GM19452 (cell line): ENCODE measurements at regions not wholly inside any gene's neighbourhood (a gene's known extent, or its start where the extent isn't known, plus 50 kb on each side); places are given as distances from the start of the nearest gene placed in this dataset.

Experiments
- ATAC-seq: cut with Tn5 transposase; IDR thresholded peaks from one replicate; pipeline ENCODE4 v1.9.1; 2021; ENCODE audit not compliant: unreplicated experiment

DNA sequence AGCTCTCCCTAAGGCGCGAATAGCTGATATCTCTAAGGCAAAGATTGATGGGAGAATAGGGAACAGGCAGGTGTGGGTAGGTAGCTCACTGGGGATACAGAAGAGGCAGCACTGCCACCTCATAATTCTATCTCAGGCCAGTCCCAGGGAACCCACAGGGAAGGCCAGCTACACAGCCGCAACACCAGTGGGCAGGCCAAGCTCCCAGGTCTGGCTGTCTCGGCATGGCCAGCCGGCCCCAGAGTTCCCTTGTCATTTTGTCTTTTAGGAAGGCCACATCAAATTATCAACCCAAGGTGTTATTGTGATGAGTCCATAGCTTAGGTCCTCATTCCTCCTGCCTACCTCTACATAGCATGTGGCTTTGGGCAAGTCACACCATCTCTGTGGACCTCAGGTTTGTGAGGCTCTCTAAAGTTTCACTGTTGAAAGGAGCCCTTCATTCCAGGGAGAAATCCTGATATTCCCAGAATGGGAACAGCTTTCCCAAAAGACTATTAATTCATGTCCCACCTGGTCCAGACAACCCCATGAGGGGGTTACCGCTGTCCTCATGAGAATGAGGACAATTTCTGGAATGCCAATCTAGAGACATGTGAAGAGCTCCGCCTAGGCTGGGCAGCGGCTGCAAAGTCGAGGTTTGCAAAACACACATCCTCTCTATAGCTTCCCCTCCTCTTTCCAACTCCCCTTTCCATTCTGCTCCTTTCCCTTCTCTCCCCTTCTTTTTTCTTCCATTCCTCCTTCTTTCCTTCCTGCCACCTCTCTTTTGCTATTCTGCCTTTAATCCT is 287.1 kb upstream of the ID2 start:
- ATAC-seq, result no peak

DNA sequence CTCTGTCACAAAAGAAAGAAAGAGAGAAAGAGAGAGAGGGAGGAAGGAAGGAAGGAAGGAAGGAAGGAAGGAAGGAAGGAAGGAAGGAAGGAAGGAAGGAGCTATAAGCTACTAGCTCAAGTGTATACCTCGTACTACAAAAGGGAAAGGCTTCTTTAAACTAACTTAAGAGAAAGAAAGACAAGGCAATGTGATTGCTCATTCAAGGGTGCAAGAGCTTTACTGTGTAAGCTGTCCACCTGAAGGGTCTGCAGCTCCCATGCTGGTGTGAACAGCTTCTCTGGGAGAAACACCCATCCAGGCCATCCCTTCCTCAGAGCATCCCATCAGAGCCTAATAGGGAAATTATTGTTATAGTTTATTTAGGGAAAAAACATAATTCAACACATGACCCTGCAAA is 286.1 kb upstream of the ID2 start:
- no peak for ATAC-seq

DNA sequence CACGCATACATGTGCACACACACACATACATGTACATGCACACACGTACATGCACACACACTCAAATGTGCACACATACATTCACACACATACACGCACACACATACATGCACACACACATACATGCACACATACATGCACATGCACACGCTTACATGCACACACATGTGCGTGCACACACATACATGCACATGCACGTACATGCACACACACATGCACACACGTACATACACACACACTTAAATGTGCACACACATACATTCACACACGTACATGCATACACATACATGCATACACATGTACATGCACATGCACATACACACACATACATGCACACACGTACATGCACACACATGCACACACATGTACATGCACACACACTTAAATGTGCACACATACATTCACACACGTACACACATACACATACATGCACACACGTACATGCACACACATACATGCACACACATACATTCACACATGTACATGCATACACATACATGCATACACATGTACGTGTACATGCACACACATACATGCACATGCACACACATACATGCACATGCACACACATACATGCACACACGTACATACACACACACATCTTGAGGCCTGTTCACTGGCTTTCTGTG is 283.7 kb upstream of the ID2 start:
- no peak for ATAC-seq

DNA sequence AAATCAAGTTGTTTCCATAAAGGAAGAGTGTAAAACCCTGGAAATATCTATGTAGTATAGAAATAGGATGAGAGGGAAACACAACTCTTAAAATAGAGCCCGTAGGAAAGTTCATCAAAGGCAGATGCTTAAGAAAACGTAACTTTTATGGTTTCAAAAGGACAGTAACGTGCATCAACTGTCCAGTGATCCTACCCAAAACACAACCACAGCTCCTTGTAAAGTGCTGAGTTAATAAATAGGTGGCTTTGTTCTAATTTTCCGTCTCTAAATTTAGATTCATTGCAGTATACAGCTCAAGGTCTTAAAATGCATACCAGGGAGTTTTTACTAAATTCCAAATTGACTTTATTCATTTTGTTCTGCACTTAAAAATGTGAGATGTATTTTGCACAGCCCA is 282.1 kb upstream of the ID2 start:
- no peak for ATAC-seq

DNA sequence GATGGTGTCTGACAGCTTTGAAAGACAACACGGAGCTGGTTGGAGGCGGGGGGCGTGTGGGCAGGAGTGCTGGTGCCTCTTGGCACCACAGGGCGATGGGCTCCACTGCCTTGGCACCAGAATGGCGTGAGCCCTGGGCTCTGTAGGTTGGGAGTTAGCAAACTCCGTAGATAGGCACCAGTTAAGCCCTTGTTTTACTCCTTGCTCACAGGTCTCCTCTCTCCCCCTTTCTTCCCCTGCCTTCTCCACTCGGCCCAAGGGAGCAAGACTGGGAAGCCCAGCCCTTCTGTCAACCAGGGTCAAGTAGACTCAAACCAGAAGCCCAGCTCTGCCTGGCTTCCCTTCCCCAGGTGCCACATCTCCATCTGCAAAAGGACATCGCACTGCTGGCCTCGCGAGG is 281.7 kb upstream of the ID2 start:
- no peak for ATAC-seq

DNA sequence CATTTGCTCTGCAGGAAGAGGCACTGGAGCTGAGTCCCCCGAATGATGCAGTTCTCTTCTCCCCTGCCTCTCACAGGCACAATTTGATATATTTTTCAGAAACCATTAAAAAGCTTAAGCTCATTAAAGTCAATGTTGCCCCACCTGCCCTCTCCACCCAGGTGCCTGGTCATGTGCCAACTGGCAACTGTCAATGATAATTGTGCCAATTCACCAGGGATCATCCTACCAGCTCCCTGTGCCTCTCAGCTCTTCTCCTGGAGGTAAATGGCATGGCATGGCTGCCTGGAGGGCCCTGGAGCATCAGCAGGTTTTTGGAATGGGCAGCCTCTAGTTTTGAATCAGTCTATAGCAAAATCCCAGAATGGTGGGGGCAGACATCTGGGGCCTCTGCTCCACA is 279.6 kb upstream of the ID2 start:
- no peak for ATAC-seq

DNA sequence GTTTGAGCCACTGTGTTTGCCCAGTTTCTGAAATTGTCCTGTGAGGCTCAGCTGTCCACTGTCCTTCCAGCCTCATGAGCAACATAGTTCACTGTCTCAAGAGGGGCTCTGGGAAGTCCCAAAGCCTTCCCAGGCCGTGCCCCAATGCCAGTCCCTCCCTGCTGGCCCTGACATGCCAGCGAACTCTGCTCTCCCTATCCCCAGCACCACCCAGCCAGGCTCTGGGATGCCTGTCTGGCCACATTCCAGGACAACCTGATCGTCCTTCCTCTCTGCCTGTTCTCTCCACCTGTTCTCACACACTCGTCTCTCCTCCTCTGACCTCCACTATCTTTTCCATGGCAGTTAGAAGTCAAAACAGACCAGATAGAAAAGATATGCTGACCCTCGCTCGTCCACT is 278.0 kb upstream of the ID2 start:
- no peak for ATAC-seq

DNA sequence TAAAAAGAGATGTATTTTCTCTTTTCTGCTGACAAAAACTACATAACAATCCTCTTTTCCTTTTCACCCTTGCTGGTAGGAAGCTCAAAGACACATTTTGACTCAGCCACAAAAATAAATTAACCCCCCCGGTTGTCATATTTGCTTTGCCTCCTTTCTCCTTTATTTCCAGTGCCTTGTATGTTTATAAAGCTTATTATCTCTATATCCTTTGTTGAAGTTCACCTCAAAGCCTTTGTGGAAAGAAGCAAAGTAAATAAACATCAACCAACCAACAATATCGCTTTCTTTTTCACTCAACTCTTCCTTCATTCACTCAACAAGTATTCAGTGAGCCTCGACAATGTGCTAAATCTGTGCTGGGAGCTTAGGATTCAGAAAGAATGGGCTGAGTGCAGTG is 276.5 kb upstream of the ID2 start:
- no peak for ATAC-seq

DNA sequence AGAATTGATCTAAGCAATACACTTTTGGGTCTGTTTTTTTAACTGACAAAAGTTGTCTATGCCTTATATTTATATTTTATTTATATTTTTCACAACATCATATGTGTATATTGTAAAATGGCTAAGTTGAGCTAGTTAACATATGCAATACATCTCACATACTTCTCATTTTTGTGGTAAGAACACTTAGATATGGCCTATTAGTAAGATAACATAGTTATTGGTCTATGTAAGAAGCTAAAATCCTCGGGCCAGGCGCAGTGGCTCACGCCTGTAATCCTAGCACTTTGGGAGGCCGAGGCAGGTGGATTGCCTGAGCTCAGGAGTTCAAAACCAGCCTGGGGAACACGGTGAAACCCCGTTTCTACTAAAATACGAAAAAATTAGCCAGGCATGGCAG is 275.6 kb upstream of the ID2 start:
- ATAC-seq, result no peak

DNA sequence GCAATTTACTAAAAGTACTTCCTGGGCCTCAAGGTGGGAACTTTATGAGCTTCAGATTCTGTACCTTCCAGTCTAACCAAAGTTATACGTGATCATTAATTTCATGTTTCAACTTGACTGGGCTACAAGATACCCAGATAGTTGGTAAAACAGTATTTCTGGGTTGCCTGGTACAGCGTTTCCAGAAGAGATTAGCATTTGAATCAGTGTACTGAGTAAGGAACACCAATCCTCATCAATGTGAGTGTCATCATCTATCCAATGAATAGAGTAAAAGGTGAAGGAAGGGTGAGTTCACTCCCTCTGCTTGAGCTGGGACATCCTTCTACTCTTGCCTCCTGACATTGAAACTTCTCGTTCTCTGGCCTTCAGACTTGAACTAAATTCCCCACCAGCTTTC is 274.5 kb upstream of the ID2 start:
- ATAC-seq, result no peak

DNA sequence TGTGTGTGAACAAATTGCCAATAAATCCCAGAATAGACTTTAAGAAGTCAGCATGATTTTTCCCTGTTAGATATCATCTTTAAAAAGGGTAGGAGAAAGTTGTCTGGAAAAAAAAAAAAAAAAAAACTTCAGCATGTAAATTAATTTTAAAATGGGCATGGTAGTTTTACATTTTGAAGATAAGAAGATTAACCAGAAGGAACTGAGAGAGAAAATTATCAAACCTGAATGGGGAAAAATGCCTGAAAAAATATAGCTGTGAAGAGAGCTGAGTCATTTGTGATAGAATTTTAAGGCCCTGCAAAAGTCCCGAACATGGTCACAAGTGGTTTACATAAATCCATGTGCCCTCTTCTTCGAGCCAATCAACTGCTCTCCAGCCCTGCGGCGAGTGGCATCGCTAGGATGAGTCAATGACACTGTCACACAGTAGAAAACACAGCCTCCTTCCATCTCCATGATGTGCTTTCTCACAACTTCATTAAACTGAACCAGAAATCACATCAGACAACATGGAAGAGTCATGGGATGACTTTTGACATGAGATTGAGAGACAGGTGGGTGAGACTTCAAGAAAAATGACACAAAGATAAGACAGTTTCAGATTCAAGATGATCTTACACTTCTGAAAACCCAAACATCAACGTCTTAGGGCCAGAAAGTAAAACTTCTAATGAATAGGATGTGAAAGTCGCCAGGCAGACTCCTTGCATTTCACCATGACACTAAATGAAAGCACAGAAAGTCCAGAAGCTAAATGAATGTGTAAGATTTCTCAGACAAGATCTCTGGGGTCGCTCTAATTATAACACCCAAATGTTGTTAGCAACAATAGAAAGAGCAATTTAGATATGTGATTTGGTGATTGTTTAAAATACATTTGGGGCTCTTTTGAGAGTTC is 273.0 kb upstream of the ID2 start:
- ATAC-seq, result peak; percentile 90

DNA sequence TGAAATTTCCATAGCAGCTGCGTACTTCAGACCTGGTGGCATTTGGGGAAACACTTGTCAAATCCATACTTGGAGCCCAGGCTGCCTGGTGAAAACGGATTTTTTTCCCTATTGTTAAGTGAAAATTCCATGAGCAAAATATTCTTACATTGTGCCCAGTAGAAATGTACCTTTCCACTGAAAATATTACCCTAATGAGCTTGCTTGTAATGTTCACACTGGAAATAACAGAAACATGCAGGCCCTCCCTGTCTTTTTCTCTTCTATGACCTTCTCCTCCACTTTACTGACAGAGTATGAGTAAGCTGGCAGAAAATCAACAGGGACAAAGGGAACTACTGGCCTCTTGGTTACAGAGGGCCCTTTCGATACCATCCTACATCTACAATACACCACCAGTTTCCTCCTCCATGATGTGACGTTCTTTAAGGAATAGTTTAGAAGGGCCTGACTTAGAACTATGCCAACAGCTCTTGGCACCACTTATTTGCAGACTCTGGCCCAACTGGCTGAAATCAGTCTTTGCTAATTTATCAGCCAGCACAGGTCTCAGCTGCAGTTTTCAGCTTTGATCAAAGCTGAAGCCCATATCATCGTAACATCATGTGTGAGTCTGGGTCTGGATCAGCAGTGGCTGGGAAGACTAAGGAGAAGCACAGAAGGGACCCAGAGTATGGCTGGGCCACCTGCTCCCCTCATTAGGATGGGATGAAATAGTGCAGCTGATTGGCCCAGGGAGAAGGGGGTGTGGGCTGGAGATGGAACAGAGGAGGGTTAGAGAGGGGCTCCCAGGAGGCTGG is 272.2 kb upstream of the ID2 start:
- no peak for ATAC-seq

DNA sequence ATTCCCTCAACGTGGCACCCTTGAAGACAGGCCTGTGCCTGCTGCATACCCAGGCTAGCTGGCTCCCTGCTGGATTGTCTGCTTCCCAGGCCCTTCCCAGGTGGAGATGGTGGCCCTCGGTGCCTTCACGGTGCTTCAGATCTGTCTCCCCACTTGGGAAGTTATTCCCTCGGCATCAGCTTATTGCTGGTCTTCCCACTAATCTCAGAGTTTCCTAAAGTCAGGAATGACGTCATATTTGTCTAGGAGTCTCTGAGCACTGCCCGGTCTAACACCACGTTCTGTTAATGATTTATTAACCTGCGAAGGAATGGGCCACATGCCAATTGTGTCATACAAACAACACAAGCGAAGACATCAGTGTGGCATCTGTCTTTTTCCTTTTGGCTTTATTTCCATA is 269.8 kb upstream of the ID2 start:
- no peak for ATAC-seq

DNA sequence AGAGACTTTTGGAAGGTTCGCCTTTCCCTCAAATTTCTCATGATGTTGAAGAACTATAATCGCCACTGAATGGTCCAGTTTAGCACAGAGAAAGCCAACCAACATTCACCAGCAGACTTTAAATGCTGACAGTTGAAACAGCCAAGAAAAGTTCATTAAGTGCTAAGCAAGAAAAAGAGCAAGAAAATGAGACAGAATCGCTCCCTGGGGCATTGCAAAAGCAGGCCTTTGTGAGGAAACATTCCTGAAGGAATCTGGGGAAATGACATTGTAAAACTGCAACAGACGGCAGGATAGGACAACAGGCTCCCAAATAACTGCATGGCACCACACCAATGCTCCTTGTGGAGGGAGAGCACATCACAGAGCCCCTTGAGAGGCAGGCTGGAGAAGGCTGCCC is 269.3 kb upstream of the ID2 start:
- no peak for ATAC-seq

DNA sequence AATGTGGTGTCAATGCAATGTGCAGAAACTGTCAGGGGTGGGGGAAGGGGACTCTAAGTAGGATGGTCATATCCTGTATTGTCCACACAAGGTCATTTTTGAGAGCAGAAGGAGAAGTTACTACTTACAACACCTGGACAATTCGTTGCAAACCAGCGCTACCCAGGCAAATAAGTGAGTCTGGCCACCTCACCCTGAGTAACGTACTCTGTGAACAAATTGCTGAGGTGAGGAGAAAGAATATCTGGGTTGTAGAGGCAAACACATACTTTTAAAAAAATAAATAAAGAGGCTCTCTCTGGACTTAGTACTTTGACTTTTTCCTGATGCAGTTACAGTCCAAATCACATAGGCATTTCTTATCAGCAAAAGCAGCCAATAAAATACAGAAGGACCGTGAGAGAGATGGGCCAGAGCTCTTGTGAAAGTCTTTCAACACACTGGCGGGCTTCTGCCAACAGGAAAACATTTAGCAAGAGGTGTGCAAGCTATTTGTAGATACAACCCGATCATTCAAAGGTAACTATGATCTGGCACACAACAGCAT is 268.2 kb upstream of the ID2 start:
- no peak for ATAC-seq

DNA sequence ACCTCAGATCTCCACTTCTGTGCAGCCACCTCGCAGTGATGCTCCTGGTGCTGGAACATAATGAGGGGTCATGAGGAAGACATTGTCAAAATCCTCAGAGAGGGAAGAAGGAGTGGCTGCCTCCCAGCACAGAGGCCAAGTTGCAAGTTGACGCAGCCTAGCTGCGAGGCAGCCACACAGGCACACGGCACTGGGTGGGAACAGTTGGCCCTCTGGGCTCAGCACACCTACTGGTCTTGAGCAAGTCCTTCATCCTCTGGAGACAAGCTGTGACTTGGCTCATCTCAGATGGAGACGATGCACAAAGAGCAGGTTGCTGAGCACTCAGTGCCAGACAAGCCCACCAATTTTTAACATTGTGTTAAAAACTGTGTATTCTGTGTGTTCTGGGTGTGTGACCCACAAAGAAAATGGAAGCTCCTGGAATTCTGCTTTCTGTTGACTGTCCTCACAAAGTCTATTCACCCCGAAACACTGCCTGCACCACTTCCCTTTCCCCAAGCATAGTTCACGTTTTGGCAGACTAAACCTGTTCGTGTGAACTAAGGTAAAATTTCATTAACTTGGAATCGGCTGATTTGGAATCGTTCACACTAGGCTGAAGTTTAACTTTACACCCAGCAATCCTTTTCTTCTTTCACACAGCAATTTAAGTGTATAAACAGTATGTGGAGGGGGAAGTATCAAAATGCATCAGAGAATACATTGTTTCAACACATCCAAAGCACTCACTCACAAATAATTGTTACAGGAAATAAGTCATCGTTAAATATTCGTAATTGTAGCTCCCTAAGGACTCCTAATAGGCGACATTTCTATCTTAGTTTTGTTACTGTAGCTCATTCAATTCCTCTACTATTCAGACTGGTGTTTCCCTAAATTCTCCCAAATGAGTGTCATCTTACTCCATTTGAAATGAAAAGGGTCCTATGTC is 266.6 kb upstream of the ID2 start:
- ATAC-seq, result no peak

DNA sequence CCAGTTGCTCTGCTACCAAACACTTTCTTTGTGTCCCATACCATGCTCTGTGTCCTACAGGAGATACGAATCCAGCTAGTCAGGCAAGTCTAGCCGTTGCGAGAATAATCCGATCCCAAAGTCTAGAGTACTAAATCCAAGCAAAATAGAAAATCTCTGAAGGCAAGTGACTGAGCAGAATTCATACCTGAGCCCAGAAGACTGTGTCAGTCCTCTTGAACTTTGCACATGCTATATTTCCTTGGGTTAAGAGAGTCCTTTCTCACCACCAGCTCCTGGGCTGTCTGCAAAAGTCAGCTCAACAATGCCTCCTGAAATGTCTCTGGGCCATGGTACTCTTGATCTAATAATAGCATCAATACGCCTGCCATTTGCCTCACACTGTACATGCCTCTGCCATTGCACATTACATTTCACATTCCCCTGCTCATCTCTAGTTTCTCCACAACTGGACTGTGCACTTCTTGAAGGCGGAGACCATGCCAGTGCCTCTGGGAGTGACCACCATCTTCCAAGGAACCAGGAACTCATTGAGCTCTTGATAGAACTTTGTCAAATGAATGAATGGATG is 265.8 kb upstream of the ID2 start:
- no peak for ATAC-seq

DNA sequence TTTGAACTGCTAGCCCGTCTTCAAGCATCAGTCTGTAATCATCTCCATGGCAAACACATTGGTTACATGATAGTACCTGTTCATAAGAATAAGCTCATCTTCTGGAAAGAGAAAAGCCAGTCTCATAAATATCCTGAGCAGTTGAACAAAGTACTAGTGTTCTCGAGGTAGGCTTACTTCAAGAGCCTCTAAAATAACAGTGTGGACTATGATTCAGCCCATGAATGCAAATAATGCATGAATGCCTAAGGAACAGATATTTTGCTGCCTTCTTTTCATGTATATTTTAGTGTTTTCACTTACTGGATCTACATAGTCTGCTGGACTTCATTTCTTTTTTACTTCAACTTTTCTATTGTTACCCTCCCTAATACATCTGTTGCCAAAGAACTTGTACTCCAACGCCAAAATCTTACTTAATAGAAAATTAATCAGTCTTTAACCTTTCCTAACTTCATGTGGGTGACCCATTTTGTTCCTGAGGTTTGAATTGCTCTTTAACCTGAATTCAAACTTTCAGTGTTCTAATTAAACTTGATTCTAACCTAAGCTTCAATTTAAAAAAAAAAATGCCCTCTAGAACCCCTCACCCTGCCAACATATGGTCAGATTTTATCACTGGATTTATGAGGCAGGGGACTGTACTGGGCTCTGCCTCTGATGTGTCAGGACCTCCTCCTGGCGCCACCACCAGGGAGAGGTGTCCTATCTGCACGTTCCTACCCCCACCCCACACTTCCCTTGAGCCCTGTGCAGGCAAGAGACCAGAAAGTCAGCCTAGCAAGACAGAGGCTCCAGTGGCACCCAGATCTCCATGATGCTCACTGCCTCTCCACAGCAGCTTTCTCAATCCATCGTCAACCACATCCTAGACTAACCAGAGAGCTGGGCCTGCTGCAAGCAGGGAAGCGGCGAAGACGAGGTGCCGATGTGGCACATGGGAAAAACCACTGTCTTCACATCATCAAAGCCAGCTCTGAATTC is 264.7 kb upstream of the ID2 start:
- no peak for ATAC-seq
